ENCODE measurements at regions not wholly inside any gene's neighbourhood (a gene's known extent, or its start where the extent isn't known, plus 50 kb on each side); places are given as distances from the start of the nearest gene placed in this dataset.

- ATAC-seq (no peak), FAIRE-seq (no peak), DNase-seq (ENCODE audit: low read depth, low spot score) (no peak)
- H3K4me1 ChIP-seq (ENCODE audit: control insufficient read depth, insufficient read depth, low read length): no peaks in the 10 kb centered on the region
- H3K79me2 ChIP-seq (ENCODE audit: control insufficient read depth, insufficient read depth, low read length): no peaks in the 10 kb centered on the region
- 29% methylated on average over 4 of the region's 4 CpGs for WGBS (ENCODE audit: insufficient coverage, insufficient replicate concordance, low lambda C conversion rate, missing lambda C conversion rate)
- no peaks in the 10 kb centered on the region for H3K27me3 ChIP-seq (replicated peaks in 1 of 2; ENCODE audit: control insufficient read depth in 2 of 2, insufficient read depth in 2 of 2, low read length in 1 of 2)
- no peak overlapping the region for H2AFZ ChIP-seq (ENCODE audit: control insufficient read depth, low read depth, low read length)
- H4K20me1 ChIP-seq (ENCODE audit: control insufficient read depth, insufficient read depth): no peaks in the 10 kb centered on the region
- intact Hi-C loops (cut with micrococcal nuclease; ENCODE audit: unreplicated experiment) (no loop called here), in situ Hi-C loops (cut with MboI) (no loop called here)
- no peaks in the 10 kb centered on the region for H3K9me3 ChIP-seq (replicated peaks; ENCODE audit: control insufficient read depth, insufficient read depth, low read length)
- TF ChIP-seq KAT2A (conservative IDR thresholded peaks at IDR 0.05; ENCODE audit: control insufficient read depth, low read depth, low read length): no peak
- no peak for TF ChIP-seq CHD2 (IDR thresholded peaks at IDR 0.05; ENCODE audit: borderline replicate concordance, low read depth, low read length)
- TF ChIP-seq POLR2AphosphoS5 (IDR thresholded peaks at IDR 0.05; ENCODE audit: low read length): no peak
- TF ChIP-seq IKZF1 (conservative IDR thresholded peaks at IDR 0.05): no peak
- no peak for TF ChIP-seq POLR2AphosphoS2 (IDR thresholded peaks at IDR 0.05; ENCODE audit: low read depth, low read length)
- TF ChIP-seq BCL3 (IDR thresholded peaks at IDR 0.05; ENCODE audit: borderline replicate concordance, insufficient read depth, low read depth, low read length, poor library complexity, severe bottlenecking): no peak
- TF ChIP-seq ZZZ3 (IDR thresholded peaks at IDR 0.05; ENCODE audit: control insufficient read depth, insufficient read length, low read depth): no peak
- TF ChIP-seq SIN3A (IDR thresholded peaks at IDR 0.05; ENCODE audit: low read depth, low read length): no peak
- no peak for TF ChIP-seq NR2C1 (IDR thresholded peaks at IDR 0.05)
- no peak for TF ChIP-seq PBX3 (IDR thresholded peaks at IDR 0.05; ENCODE audit: insufficient replicate concordance, low read depth, low read length)
- no peak for TF ChIP-seq ZBTB4 (CRISPR knock-in tag; IDR thresholded peaks at IDR 0.05)
- no peak for TF ChIP-seq TCF3 (IDR thresholded peaks at IDR 0.05; ENCODE audit: borderline replicate concordance, insufficient read depth, low read depth, low read length)
- no peak for TF ChIP-seq ZSCAN29 (IDR thresholded peaks at IDR 0.05)
- no peak for TF ChIP-seq EGR1 (IDR thresholded peaks at IDR 0.05; ENCODE audit: borderline replicate concordance in 1 of 2, low read depth in 2 of 2, low read length in 2 of 2)
- H3K9ac ChIP-seq (ENCODE audit: control insufficient read depth, insufficient read depth, low read length): no peak overlapping the region
- no peak overlapping the region for H3K4me2 ChIP-seq (ENCODE audit: control insufficient read depth, insufficient read depth)
- RAD21 ChIA-PET (ENCODE audit: unreplicated experiment): no interaction called here
- SMC1A ChIA-PET (ENCODE audit: uncharacterized antibody, unreplicated experiment): no interaction called here
- CTCF ChIA-PET: no interaction called here
- BruUV-seq (replicated peaks): no TSS peak
- H3K36me3 ChIP-seq (ENCODE audit: control insufficient read depth in 2 of 2, insufficient read depth in 2 of 2, low read length in 1 of 2): no peaks in the 10 kb centered on the region
- POLR2A ChIA-PET: no interaction called here
- H3K27ac ChIP-seq (ENCODE audit: control insufficient read depth, insufficient read depth): no peak overlapping the region
- H3K4me3 ChIP-seq: no peak overlapping the region
Measured at GRCh38 chr2:234829074-234829455, 122.8 kb upstream of the SH3BP4 start.
